ENCODE measurements at regions not wholly inside any gene's neighbourhood (a gene's known extent, or its start where the extent isn't known, plus 50 kb on each side); places are given as distances from the start of the nearest gene placed in this dataset.

DNA sequence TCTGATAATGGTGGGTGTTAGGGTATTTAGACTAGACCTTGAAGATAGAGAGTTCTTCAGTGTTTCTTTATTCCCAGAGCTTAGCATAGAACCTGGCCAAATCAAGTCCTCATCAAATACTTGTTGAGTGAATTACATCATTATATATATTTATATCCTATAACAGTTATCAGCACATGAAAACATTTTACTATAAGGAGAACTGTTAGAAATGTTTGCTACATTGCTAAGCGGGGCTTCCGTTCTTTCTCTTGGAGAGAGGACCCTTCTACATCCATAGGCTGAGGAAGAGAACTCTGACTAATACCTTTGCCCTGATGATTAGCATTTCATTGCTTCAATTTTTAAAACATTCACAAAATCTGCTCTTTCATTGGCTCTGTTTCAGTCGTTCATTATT lies 66.5 kb upstream of the NBL1 start:
- no peak for DNase-seq
- TF ChIP-seq CTCF (IDR thresholded peaks at IDR 0.05) (no peak), POLR2A (IDR thresholded peaks at IDR 0.05) (no peak)
- no peaks in the 10 kb centered on the region for H3K27me3 ChIP-seq
- no peak overlapping the region for H3K4me3 ChIP-seq
- no peak overlapping the region for H3K27ac ChIP-seq
- H3K9me3 ChIP-seq (replicated peaks in 1 of 3) = no peaks in the 10 kb centered on the region
- no peaks in the 10 kb centered on the region for H3K4me1 ChIP-seq (replicated peaks in 1 of 2)
- intact Hi-C loops (cut with DNase I) = no loop called here
- H3K36me3 ChIP-seq (replicated peaks in 1 of 2) = no peaks in the 10 kb centered on the region
- 67 to 86% (median 73%) methylated on average over 3 of the region's 3 CpGs for WGBS, 4 donors

DNA sequence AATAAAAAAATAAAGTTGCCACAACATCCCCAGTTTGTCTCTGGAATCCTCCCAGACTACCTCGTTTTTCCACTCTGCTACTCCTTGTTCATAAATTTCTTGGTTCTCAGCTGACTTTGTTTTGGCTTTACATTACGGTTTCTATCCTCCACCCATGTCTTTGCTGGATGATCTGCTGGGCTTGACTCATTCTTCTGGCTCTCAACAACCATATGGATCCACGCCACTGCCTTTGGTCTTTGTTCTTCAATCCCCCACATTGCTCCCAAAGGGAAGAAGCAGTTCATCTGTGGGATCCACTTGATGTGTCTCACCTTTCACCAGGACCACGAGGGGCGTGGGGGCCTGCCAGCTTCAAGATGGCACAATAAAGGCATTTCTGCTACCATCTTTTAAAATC lies 67.1 kb upstream of the NBL1 start:
- H3K27me3 ChIP-seq = no peaks in the 10 kb centered on the region
- no peak for DNase-seq
- H3K9me3 ChIP-seq (replicated peaks in 1 of 3) = no peaks in the 10 kb centered on the region
- H3K4me1 ChIP-seq (replicated peaks in 1 of 2) = no peaks in the 10 kb centered on the region
- TF ChIP-seq CTCF (IDR thresholded peaks at IDR 0.05) (no peak), POLR2A (IDR thresholded peaks at IDR 0.05) (no peak)
- H3K27ac ChIP-seq = no peak overlapping the region
- no peak overlapping the region for H3K4me3 ChIP-seq
- no peaks in the 10 kb centered on the region for H3K36me3 ChIP-seq (replicated peaks in 1 of 2)
- 63 to 71% (median 66%) methylated on average over 5 of the region's 5 CpGs for WGBS, 4 donors
- intact Hi-C loops (cut with DNase I) = no loop called here

DNA sequence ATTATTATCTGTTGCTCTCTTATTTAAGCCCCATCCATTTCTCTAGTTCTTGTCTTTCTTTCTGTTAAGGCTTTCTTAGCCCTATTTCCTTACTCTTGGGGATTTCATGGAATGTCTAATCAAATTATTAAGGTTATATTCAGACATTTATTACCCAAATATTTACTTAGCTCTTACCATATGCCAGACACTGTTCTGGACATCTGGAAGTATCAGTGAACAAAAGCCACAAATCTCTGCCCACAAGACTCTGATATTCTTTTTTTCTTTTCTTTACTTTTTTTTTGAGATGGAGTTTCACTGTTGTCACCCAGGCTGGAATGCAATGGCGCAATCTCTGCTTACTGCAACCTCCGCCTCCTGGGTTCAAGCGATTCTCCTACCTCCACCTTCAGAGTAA lies 74.3 kb upstream of the NBL1 start:
- no peak for DNase-seq
- intact Hi-C loops (cut with DNase I) = no loop called here
- no peaks in the 10 kb centered on the region for H3K4me1 ChIP-seq (replicated peaks in 1 of 2)
- H3K36me3 ChIP-seq (replicated peaks in 1 of 2) = no peaks in the 10 kb centered on the region
- H3K4me3 ChIP-seq = no peak overlapping the region
- WGBS, 4 donors = 93 to 96% (median 93%) methylated on average over 3 of the region's 3 CpGs
- no peak overlapping the region for H3K27ac ChIP-seq
- H3K9me3 ChIP-seq (replicated peaks in 1 of 3) = no peaks in the 10 kb centered on the region
- no peaks in the 10 kb centered on the region for H3K27me3 ChIP-seq
- no peak for TF ChIP-seq POLR2A (IDR thresholded peaks at IDR 0.05)
- TF ChIP-seq CTCF (IDR thresholded peaks at IDR 0.05) = no peak

DNA sequence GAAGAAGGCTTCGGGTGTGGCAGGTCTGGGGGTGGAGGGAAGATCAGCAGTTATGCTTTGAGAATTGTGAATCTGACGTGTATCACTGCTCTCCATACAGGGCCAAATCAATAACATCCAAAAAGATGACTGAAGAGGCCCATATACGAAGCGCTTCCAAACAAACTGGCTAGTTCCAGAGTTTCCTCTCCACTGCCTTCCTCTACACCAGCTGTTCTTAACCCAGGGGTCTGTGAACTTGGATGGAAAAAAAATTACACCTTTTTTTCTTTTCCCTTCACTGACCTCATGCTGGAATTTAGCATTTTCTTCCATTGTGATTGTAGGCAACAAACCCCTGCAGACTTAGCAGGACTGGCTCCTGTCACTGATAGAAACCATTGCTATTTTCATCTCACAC lies 77.1 kb upstream of the NBL1 start:
- no peak for DNase-seq
- intact Hi-C loops (cut with DNase I) = no loop called here
- no peaks in the 10 kb centered on the region for H3K4me1 ChIP-seq (replicated peaks in 1 of 2)
- H3K4me3 ChIP-seq = no peak overlapping the region
- no peak overlapping the region for H3K27ac ChIP-seq
- TF ChIP-seq CTCF (IDR thresholded peaks at IDR 0.05) = no peak
- TF ChIP-seq POLR2A (IDR thresholded peaks at IDR 0.05) = no peak
- H3K36me3 ChIP-seq (replicated peaks in 1 of 2) = no peaks in the 10 kb centered on the region
- 92 to 99% (median 95%) methylated on average over 4 of the region's 4 CpGs for whole genome bisulfite sequencing, 4 donors
- H3K9me3 ChIP-seq (replicated peaks in 1 of 3) = no peaks in the 10 kb centered on the region
- no peaks in the 10 kb centered on the region for H3K27me3 ChIP-seq

Measured in adrenal gland (tissue), 9 donors.